ENCODE measurements at regions not wholly inside any gene's neighbourhood (a gene's known extent, or its start where the extent isn't known, plus 50 kb on each side); places are given as distances from the start of the nearest gene placed in this dataset.
"Not testable (repeated sequence)": the region's sequence is repeated elsewhere in the genome, so short reads cannot be mapped to it uniquely, and the experiment has no call there.

DNA sequence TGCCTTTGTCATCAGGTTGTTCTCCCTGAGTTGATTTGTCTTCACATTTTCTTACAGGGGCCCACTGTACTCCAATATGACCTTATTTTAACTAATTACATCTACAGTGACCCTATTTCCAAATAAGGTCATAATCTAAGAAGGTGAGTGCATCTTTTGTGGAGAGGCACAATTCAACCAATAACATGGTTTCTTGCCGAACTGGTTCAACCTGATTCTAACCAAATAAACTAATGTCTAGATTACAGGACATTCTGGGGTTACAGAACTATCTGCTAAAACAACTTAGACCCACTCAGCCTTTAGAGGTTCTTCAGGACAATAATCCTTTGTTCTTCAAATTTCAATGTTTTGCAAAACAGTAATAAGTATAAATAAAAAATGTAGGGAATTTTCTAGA lies 496.5 kb upstream of the SOX11 start:
- DNase-seq: no peak

DNA sequence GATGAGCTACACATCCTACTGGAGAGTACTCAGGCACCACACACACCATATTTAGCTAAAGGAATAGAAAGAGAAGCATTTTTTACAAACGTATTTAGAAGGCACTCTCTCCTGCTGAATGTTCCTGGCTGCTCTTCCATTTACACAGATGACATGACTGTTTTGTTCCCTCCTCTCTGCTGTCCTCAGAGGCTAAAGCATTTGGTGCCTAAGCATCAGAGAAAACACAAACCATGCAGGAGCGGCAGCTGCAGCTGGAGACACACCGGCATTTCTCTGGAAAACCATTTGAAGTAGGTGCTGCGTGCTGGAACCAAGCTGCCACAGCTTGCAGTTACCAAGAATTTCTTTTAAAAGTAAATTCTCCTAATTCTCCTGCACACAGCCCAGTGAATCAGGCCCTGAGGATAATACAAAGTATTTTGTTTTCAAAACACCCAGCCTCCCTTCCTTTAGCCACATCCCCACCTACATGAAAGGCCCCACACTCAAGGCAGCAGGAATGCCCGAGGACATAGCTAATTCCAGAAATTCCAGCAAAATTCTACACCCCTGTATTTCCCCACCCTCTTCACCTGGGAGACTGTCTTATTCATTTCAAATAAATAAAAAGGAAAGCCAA lies 488.9 kb upstream of the SOX11 start:
- no peak for DNase-seq

DNA sequence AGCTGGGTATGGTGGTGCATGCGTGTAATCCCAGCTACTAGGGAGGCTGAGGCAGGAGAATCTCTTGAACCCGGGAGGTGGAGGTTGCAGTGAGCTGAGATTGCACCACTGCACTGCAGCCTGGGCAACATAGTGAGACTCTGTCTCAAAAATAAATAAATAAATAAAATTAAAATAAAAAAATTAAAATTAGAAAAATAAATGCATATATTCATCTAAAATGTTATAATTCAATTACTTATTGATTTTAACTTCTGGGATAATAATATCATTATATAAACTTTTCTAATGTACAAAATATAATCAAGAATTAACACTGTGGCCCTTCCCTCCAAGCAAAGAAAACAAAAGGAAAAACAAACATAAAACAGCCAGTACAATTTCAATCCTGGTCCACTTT lies 485.4 kb upstream of the SOX11 start:
- DNase-seq: not testable (repeated sequence)

DNA sequence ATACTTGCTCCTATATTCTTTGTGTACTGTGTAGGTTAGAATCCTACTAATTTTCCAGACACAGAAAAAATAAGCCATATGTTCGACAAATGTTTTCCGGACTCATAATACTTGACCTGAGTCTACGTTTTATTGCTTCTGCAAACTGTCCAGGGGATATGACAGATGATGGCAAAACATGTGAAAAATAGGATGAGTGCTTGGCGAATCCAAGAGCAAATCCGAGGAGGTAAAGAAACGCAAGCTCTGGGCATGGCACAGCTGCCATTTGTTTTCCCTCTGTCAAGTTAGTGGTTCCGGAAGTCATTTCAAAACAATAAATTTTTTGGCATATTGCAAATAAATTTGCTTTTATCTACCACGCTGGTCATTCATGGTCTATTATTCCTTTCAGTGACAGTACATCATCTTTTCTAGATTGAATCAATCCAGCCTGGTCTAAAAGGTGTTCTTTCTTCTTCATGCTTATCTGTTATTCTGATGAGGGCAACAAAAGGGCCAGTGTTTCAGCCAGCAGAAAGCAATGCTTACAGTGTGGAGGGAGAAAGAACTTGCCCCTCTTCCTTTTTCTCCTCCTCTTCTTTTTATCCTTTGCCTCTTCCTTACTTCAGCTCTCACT lies 476.1 kb upstream of the SOX11 start:
- DNase-seq: no peak

DNA sequence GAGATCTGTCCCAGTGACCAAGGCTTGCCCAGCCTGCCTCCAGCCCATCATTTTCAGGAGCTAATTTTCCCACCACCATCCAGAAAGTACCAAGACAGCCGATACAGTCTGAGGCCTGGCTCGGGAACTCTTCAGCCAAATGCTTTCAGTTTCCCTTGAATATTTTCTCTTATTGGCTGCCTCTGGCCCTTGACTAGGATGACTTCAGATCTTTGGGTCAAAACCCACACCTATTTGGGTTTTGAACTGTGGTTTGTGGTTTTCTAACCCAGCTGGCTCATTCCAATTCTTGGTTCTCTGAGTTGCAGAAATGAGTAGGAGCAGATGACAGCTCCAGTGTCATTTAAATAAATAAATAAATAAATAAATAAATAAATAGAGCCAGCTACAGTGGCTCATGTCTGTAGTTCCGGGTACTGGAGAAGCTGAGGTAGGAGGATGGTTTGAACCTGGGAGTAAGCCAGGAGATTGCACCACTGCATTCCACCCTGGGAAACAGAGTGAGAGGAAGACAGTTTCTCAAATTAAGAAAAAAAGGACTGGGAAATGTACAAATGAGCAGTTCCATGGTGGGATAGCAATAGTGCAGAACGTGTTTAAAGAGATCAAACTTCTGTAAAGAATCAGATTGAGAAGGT lies 465.0 kb upstream of the SOX11 start:
- no peak for DNase-seq

DNA sequence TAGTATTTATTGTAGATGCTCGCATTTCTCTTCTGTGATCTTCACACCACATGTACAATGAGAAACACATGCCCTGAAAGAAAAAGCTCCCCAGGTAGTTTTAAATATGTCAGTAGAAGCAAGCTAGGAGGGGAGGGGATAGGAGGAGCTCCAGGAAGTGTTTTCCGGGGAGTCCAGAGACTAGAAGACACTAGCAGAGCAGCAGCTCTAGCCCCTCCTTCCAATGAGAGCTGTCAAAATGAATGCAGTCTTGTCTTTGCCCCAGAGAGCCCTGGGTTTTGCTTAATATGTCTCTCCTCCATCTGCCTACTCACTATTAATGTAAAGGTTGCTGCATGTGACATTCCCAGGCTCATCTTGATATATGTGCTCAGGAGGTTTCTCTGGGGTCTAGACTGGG lies 462.6 kb upstream of the SOX11 start:
- no peak for DNase-seq

DNA sequence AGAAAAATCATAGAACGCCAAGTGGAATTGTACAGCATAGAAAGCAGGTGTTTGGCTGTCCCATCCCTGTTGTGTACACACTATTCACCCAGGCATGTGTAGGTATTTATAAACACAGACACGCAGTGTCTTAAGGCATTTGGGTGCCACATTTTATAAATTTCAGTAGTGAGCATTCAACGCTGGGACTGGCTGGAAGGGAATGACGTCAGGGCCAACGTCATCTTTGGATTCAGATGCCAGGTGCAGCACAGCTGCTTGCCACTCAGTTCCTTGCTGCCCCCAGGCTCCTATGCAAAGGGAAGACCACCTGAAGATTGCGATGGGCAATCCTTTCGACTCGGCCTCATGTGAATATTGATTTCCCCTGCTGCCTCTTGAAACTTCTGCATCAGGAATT lies 461.7 kb upstream of the SOX11 start:
- no peak for DNase-seq

DNA sequence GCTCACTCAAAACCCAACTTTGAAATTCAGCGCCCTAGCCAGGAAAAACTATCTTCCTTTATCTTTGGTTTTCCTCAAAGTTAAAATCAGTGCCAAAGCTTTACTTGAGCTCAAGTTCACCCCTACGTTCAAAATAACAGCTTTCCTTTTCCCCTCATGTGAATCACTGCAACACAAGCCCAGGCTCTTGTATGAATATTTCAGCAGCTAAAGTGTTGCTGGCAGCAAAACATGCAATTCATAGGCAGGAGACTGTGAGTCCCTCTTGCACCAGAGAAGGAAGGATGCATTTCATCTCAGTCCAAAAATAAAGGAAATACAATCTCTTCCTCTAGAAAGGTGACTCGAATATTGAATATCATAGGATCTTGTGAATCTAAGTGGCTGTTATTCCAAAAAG lies 461.3 kb upstream of the SOX11 start:
- DNase-seq: no peak

DNA sequence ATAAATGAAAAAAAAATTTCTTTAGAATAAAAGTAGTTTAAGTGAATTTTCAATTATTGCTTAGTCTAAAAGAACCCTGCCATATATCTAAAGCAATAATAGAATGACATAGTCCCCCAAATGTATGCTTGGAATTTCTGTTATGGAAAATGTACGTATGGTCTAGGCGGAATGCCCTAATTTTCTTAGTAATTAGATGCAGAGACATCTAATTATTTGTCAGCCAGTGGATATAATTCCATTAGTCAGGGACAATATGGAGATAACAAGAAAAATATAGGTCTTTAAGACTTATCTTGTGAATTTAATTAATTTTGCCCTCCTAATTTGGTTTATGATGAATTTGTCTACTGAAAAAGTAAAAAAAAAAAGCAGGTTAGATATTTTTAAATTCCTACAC lies 460.9 kb upstream of the SOX11 start:
- DNase-seq: no peak

DNA sequence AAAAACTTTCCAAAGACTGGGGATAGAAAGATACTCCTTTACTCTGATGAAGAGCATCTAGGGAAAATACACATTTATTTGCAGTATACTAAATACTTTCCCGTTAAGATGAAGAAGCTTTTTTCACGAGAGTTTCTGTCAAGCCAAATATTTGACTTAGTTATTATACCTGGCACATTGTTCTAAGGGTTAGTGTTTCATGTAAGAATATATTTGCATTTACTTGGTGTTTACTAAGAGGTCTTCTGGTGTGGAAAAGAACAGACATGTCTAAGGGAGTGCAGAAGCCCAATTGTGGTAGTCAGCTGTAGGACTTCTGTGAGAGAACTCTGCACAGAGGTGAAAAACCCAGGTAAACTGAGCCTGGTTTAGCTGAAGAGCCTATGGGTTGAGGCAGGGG lies 457.6 kb upstream of the SOX11 start:
- no peak for DNase-seq

DNA sequence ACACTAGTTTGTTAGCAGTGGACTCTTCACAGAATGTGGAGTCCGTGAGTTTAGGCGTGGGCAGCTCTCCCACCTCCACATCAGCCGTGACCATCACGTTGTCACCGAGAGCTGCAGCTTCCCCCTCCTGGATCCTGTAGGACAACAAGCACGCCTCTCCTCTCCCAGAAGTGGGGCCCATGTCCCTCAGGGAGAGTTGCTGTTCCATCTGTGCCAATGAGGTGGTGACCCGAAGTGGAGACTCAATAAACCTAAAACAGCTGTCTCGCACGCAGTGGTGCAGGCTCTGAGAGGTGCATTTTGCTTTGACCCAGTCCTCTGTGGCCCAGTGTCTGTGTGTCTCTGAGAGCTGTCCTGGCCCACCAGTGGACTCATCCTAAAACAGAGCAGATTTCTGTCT lies 456.5 kb upstream of the SOX11 start:
- no peak for DNase-seq

DNA sequence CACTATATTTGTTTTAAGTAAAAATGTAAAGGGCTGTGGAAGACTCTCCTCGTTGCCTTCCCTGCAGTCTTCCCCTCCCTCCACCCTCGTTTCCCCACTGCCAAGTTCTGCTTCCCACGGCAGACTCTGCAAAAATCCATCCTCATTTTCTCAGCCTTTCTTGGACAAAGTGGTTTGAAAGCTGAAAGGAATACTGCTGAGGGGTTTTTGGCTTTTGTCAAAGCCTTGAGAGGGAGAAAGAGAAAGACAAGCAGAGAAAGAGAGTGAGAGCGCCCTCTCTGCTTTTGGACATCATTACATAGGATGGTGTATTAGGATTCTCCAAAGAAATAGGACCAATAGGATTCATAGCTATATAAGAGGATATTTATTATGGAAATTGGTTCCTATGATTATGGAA lies 455.9 kb upstream of the SOX11 start:
- no peak for DNase-seq

DNA sequence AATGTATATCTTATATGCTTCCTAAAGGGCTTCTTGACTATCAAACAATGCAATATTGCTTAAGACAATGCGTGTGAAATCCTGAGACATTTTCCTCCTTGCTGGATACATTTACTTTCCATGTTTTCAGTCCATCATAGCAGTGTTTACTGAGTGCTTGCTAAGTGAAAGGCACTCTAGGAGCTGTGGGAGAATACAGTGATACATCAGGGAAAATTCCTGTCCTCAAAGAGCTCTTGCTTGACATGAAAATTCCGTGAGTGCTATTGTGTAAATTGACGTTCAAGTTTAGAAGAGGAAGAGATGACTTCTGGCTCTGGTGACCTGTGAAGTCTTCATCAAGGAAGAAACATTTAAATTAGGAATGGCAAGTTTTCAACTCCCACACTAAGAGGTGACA lies 449.4 kb upstream of the SOX11 start:
- no peak for DNase-seq

DNA sequence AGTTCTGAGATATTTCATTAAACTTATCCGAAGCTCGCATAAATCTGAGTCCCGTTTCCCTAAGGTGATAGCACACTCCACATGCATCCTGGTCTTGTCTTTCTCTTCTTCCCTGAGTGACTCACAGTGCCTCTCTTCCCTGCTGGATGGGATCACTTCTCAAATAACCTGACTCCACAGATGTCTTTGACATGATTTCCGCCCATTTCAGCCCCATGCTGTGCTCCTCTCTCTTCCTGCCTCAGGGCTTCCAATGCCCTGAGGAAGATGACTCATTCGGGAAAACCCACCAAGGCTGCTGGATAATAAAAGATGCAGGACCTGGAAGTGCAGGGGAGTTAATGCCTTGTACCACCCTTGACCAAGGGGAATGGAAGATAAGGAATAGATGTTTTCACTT lies 441.7 kb upstream of the SOX11 start:
- DNase-seq: no peak

DNA sequence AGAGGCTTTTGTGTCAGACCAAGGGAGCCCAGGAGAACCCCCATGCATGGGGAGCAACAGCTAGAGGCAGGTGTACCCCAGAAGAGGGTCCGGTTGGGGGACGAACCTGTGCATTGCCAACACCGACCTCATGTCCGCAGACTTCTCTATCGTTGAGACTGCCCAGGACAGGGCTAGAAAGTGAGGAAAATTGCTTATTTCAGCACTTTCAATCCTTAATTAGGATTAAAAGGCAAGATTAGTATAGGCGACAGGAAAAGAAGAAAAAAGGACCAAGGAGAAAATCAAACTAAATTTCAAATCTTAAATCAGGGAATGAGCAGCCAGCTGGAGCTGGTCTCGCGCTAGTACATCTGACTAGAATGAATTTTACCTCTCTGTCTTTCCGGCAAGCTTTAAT lies 438.9 kb upstream of the SOX11 start:
- DNase-seq: no peak

DNA sequence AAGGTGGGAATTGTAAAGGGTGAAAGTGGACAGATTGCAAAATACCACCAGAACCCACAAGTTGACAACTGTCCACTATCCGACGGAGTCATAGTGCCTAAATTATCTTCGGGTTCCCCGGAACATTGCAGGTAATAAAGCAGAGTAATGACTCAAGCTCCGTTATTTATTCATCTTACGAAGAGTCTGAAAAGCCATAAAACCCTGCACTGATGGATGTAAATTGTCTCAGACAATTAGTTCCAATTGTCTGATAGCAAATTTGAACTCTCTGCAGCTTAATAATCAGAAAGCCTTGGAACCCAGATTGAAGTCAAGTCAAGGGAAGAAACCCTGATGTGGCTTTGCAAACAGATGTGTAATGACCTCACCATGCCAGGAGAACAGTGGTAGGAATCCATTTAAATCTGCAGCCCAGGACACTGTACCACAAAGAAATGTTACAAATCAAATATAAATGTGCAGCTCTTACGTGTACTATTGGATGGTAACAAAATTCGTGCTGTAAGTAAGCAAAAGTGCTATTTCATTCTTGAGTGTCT lies 437.3 kb upstream of the SOX11 start:
- DNase-seq: no peak

DNA sequence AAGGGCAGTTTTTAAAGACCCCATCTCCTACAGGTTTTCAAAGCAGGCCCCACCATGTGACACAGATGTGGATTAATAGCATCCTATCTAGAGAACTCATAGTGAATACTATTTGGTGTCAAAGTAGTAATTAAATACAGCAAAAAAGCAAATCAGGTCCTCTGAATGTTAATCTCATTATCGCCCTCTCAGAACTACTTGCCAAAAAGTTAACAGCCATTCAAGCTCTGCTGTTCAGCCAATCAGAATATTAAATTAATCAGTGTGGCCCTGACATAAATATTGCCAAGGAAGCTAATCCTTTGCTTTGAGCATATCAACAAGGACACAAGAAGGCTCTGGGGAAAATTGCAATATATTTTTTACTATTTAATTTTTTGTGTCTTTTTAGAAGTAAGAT lies 428.9 kb upstream of the SOX11 start:
- DNase-seq: no peak

DNA sequence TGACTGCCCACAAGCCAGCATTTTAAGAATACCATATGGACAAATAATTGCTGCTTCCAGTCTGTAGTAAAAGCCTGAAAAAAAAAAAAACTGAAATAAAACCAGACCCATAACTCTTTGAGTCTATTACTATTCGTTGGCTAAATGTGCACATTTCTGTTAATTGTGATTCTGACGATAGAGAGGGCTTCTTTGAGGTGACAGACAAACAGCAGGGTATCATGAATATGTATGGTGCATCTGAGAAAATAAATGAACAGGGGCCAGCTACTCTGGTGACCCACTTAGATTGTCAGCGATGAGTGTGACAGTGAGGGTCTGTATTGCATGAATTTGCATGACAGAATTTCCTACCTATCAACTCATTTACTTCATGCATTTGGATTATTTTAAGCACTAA lies 427.8 kb upstream of the SOX11 start:
- no peak for DNase-seq

DNA sequence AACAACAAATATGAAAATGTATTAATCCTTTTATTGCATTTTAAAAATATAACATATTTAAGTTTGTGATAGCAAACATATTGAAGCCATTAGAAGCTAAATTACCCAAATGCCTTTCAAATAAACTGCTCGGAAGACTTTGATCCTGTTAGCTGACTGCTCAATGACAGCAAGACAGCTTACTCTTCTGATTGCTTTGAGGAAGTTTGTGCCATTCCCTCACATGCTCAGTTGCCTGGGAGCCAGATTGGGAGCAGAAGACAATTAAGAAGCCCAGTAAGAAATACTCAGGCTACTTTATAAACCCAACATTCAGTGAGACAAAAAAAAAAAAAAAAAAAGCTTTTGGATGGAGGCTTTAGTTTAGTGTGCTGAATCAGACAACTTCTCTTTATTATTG lies 407.1 kb upstream of the SOX11 start:
- DNase-seq: no peak

DNA sequence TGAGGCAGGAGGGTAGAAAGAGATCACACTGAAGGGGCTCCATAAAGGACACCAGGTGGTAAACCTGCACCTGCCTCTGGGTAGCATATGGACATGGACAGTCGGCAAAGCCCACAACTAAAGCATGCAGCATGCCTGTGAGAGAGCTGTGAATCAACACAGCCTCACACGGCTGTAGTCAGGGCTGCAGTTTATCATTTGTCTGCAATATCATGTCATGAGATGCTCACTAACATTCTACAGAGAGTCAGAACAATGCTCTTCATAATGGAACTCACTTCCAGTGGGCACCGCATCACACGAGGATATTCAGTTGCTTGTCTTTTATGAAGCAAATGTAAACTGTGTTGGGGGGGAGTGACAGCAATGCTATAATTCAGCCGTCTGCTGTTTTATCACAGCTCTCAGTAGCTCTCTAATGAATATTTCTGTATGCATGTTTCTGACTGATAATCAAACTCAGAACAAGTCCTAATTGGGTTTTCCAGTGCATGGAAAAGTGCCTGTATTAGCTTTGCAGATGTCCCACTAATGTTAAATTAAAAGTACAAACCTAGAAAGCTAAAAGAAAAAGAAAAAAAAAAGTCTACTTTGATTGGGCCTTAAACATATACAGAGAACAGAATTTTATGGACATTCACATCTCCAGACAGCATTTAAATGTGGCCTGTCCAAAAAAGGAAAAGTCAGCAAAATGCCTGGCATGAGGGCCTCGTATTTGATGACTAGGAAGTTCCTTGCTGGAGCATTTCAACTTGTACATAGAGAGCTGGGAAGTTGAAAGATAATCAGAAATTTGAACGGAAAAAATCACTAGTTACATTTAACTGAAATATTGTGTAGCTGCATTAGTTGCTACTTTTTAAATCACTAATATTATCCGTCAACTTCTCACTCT lies 406.1 kb upstream of the SOX11 start:
- DNase-seq: no peak

DNA sequence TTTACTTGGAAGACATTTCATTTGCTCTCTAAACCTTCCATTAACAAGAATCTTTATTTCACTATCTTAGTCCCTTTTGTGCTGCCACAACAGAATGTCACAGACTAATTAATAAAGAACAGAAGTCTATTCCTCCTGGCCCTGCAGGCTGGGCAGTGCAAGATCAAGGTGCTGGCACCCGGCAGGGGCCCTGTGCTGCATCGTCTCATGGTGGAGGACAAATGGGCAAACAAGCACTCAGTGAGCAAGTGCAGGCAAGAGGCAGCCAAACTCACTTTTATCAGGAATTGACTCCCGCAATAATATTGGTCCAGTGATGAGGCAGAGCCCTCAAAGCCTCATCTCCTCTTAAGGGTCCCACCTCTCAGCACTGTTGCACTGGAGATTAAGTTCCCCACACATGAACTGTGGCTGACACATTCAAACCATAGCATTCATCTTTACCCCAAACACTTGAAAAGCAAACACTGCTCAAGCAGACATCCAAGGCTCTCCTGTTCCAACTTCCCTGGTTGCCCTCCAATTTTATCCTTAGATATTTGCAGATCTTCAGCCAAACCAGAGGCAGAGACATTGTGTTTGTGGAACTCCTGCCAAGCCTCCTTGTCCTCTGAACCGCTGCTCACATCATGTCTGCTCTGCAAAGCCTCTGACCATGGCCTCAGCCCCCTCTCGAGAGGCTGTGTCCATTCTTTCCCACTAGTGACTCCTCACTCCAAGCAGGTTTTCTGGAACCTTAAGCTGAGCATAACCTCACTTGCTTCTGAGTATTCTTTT lies 404.4 kb upstream of the SOX11 start:
- no peak for DNase-seq

DNA sequence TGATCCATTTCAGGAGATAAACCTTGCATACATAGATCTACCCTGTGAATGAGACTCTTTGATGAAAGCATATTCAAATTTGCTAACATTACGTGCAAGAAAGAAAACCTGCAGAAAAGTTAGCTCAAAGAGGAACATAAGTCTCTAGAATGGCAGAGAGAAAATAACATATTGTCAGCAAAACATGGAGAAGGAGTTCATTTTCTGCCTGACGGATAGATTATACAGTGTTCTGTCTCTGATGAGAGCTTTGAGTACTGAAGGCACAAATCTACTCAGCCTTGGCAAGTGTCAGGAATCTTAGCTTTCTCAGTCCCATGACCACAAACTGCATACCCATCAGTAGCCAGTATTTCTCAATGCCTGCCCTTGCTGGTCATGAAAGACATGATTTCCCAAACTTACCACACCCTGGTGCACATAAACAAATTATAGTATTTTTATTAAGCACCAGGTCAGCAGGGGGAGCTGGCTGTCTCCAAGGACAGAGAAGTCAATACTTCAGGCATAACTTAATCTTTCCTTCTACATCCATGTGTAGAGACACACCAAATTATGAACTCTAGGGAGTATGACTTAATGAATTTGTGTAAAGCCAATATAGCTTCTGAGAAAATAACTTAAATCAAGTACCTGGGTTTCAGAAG lies 401.2 kb upstream of the SOX11 start:
- no peak for DNase-seq

All from RPMI8226 (cell line).